Globus pallidus (tissue), 1 donor: ENCODE measurements at regions not wholly inside any gene's neighbourhood (a gene's known extent, or its start where the extent isn't known, plus 50 kb on each side); places are given as distances from the start of the nearest gene placed in this dataset.
A peak's percentile ranks its signal among the peaks of the same experiment; 100 is the strongest.

Source experiments
- DNase-seq: peaks from one replicate; pipeline ENCODE4 v3.0.0-alpha.2; 2015; ENCODE audit warnings: low spot score

GRCh38 chr4:41390661-41391060, 133.9 kb downstream of the UCHL1 start:
- no peak for DNase-seq

- no peak for DNase-seq
These were observed 134.5 kb downstream of the UCHL1 start for GRCh38 chr4:41391271-41391670.

- no peak for DNase-seq
These were observed 137.8 kb downstream of the UCHL1 start for GRCh38 chr4:41394481-41394894.

GRCh38 chr4:41396214-41396613, 139.5 kb downstream of the UCHL1 start:
- DNase-seq: no peak

- DNase-seq: no peak
These were observed 140.1 kb downstream of the UCHL1 start for GRCh38 chr4:41396869-41397268.

GRCh38 chr4:41399231-41399630, 138.7 kb upstream of the LIMCH1 start:
- DNase-seq: no peak

- DNase-seq: no peak
These were observed 137.7 kb upstream of the LIMCH1 start for GRCh38 chr4:41400296-41400695.

GRCh38 chr4:41405464-41406112, 132.4 kb upstream of the LIMCH1 start:
- DNase-seq: no peak

GRCh38 chr4:41406113-41406516, 131.8 kb upstream of the LIMCH1 start:
- DNase-seq: no peak

- no peak for DNase-seq
These were observed 129.8 kb upstream of the LIMCH1 start for GRCh38 chr4:41408150-41408549.

- no peak for DNase-seq
These were observed 128.9 kb upstream of the LIMCH1 start for GRCh38 chr4:41408859-41409593.

- no peak for DNase-seq
These were observed 128.4 kb upstream of the LIMCH1 start for GRCh38 chr4:41409594-41409895.

- no peak for DNase-seq
These were observed 127.9 kb upstream of the LIMCH1 start for GRCh38 chr4:41410049-41410448.

GRCh38 chr4:41413670-41414411, 124.1 kb upstream of the LIMCH1 start:
- DNase-seq: no peak

GRCh38 chr4:41414412-41414779, 123.6 kb upstream of the LIMCH1 start:
- DNase-seq: no peak

GRCh38 chr4:41418444-41418843, 119.5 kb upstream of the LIMCH1 start:
- DNase-seq: peak; percentile 74

GRCh38 chr4:41420541-41420940, 117.4 kb upstream of the LIMCH1 start:
- no peak for DNase-seq

- no peak for DNase-seq
These were observed 114.8 kb upstream of the LIMCH1 start for GRCh38 chr4:41423117-41423516.

GRCh38 chr4:41424522-41424921, 113.4 kb upstream of the LIMCH1 start:
- DNase-seq: no peak

GRCh38 chr4:41425650-41426049, 112.3 kb upstream of the LIMCH1 start:
- DNase-seq: no peak

GRCh38 chr4:41426539-41426938, 111.4 kb upstream of the LIMCH1 start:
- DNase-seq: no peak

- no peak for DNase-seq
These were observed 110.6 kb upstream of the LIMCH1 start for GRCh38 chr4:41427306-41427882.
